ENCODE measurements at regions not wholly inside any gene's neighbourhood (a gene's known extent, or its start where the extent isn't known, plus 50 kb on each side); places are given as distances from the start of the nearest gene placed in this dataset.

GRCh38 chr17:33745047-33745760 lies 452.1 kb upstream of the ASIC2 start:
- H3K4me3 Mint-ChIP-seq, result no peak overlapping the region
- ATAC-seq (ENCODE audit: low read depth in 2 of 2) (no peak), DNase-seq (no peak)
- H3K27me3 Mint-ChIP-seq, result peaks cover 14 to 22% (median 21%) of the 10 kb centered on the region in 3 donors
- no peaks in the 10 kb centered on the region for H3K9me3 Mint-ChIP-seq
- H3K36me3 Mint-ChIP-seq, result no peaks in the 10 kb centered on the region
- H3K4me1 Mint-ChIP-seq, result no peaks in the 10 kb centered on the region
- no peak overlapping the region for H3K27ac Mint-ChIP-seq

- Mint-ChIP-seq H3K4me3 (no peak overlapping the region), H3K4me1 (no peaks in the 10 kb centered on the region), H3K9me3 (peaks cover 0 to 12% (median 0%) of the 10 kb centered on the region in 7 donors), H3K27me3 (peaks cover 24 to 40% (median 27%) of the 10 kb centered on the region in 3 donors), H3K27ac (no peak overlapping the region), H3K36me3 (no peaks in the 10 kb centered on the region)
- DNase-seq (no peak), ATAC-seq (ENCODE audit: low read depth in 2 of 2) (no peak)
Observed at GRCh38 chr17:33749171-33749570, 456.1 kb upstream of the ASIC2 start.

DNA sequence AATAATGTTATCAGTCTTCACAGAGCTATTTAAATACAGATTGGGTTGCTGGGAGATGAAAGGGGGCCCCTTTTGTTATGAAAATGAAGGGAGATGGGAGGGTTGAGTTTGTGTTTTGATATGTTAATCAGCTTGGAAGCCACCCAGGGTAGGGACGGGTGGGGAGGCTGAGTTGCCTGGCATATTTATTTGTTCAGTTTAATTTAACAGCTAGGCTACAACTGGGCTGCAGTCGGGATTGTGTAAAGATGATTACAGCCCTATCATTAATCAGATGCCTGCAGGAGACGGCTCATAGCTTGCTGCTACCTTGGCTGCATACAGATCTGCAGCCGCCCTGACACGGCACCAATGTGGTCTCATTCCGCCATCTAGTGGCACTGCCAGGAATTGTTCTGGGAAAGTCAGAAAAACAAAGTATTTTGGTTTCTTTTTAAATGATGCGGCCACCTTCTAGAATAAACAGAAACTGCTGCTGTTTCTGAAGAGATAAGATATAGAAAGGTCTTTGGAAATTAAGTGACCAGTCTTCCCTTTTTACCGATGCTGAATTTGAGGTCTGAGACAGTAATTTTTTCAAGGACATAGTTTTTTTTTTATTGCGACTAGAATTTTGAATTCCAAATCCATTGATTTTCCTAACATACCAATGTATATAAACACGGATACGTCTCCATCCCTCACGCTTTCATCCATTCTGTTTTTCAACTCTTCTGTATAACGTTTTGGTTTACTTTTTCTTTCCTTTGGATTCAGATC lies 458.0 kb upstream of the ASIC2 start:
- Mint-ChIP-seq H3K4me1 (no peaks in the 10 kb centered on the region), H3K27ac (no peak overlapping the region), H3K9me3 (peaks cover 4 to 28% (median 6%) of the 10 kb centered on the region in 7 donors), H3K36me3 (peaks cover 0 to 12% of the 10 kb centered on the region in 2 donors), H3K27me3 (peaks cover 31 to 36% (median 33%) of the 10 kb centered on the region in 3 donors), H3K4me3 (peak overlapping the region in 2 of 8 donors; percentile 22 to 60)
- DNase-seq, result peak; percentile 25
- no peak for ATAC-seq (ENCODE audit: low read depth in 2 of 2)

DNA sequence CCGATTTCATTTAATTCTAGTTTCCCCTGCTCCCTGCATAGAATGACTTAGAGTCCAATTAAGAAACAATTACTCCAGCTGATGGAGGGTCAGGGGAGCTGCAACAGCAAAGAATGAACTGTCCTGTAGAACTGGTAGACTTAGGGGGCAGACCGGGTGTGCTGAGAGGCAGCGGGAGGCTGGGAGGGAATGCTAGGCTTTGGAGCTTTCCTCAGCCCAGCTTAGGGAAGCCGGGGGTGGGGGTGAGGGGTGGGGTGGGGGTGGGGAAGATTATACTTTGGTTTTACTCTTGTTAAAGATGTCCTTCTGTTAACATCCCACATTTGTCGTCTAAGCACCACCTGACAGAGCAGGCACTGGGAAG lies 458.6 kb upstream of the ASIC2 start:
- Mint-ChIP-seq H3K27ac (no peak overlapping the region), H3K36me3 (peaks cover 0 to 12% of the 10 kb centered on the region in 2 donors), H3K9me3 (peaks cover 4 to 28% (median 6%) of the 10 kb centered on the region in 7 donors), H3K4me3 (peak overlapping the region in 2 of 8 donors; percentile 22 to 60), H3K27me3 (peaks cover 31 to 36% (median 33%) of the 10 kb centered on the region in 3 donors), H3K4me1 (no peaks in the 10 kb centered on the region)
- no peak for DNase-seq
- ATAC-seq (ENCODE audit: low read depth in 2 of 2), result no peak

DNA sequence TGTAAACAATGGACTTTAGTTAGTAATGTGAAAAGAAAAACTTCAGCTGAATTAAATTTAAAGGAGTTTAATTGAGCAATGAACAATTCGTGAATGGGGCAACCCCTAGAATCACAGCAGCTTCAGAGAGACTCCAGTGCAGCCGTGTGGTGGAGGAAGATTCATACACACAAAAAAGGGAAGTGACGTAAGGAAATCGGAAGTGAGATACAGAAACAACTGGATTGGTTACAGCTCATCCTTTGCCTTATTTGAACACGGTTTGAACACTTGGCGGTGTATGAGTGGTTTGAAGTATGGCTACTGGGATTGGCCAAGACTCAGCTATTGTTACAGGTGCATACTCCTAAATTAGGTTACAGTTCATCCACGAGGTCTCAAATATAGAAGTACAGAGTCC lies 460.4 kb upstream of the ASIC2 start:
- peaks cover 4 to 33% (median 6%) of the 10 kb centered on the region in 7 donors for H3K9me3 Mint-ChIP-seq
- ATAC-seq (ENCODE audit: low read depth in 2 of 2) (no peak), DNase-seq (no peak)
- H3K27ac Mint-ChIP-seq, result no peak overlapping the region
- H3K4me1 Mint-ChIP-seq, result no peaks in the 10 kb centered on the region
- peaks cover 29 to 36% (median 33%) of the 10 kb centered on the region in 3 donors for H3K27me3 Mint-ChIP-seq
- no peak overlapping the region for H3K4me3 Mint-ChIP-seq
- peaks cover 0 to 12% of the 10 kb centered on the region in 2 donors for H3K36me3 Mint-ChIP-seq

GRCh38 chr17:33756021-33756420 lies 462.9 kb upstream of the ASIC2 start:
- Mint-ChIP-seq H3K36me3 (peaks cover 0 to 12% of the 10 kb centered on the region in 2 donors), H3K4me1 (no peaks in the 10 kb centered on the region), H3K27me3 (peaks cover 23 to 28% (median 24%) of the 10 kb centered on the region in 3 donors), H3K27ac (no peak overlapping the region), H3K9me3 (peaks cover 4 to 33% (median 6%) of the 10 kb centered on the region in 7 donors), H3K4me3 (no peak overlapping the region)
- ATAC-seq (ENCODE audit: low read depth in 2 of 2) (no peak), DNase-seq (no peak)

DNA sequence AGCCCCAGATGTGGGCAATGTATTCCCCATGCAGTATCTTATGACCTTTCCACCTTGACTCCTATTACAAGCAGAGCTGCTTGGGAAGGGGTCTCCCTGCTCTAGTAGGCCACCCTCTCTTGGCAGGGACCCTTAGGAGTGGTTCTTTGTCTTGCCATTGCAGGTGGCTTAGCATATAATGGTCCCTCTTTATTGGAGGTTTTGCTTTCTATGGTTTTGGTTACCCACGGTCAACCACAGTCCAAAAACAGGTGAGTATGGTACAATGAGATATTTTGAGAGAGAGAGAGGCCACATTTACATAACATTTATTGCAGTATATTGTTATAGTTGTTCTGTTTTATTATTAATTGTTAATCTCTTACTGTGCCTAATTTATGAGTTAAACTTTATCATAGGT lies 472.8 kb upstream of the ASIC2 start:
- peaks cover 0 to 5% (median 0%) of the 10 kb centered on the region in 7 donors for H3K9me3 Mint-ChIP-seq
- no peak for ATAC-seq (ENCODE audit: low read depth in 2 of 2)
- H3K27me3 Mint-ChIP-seq, result peaks cover 6 to 19% (median 9%) of the 10 kb centered on the region in 3 donors
- no peaks in the 10 kb centered on the region for H3K4me1 Mint-ChIP-seq
- no peak for DNase-seq
- no peak overlapping the region for H3K27ac Mint-ChIP-seq
- no peak overlapping the region for H3K4me3 Mint-ChIP-seq
- no peaks in the 10 kb centered on the region for H3K36me3 Mint-ChIP-seq

GRCh38 chr17:33766721-33767120 lies 473.6 kb upstream of the ASIC2 start:
- peaks cover 9 to 18% (median 11%) of the 10 kb centered on the region in 3 donors for H3K27me3 Mint-ChIP-seq
- no peak for ATAC-seq (ENCODE audit: low read depth in 2 of 2)
- no peaks in the 10 kb centered on the region for H3K4me1 Mint-ChIP-seq
- H3K36me3 Mint-ChIP-seq, result no peaks in the 10 kb centered on the region
- no peak overlapping the region for H3K4me3 Mint-ChIP-seq
- H3K27ac Mint-ChIP-seq, result no peak overlapping the region
- H3K9me3 Mint-ChIP-seq, result peaks cover 0 to 5% (median 0%) of the 10 kb centered on the region in 7 donors
- DNase-seq, result no peak

DNA sequence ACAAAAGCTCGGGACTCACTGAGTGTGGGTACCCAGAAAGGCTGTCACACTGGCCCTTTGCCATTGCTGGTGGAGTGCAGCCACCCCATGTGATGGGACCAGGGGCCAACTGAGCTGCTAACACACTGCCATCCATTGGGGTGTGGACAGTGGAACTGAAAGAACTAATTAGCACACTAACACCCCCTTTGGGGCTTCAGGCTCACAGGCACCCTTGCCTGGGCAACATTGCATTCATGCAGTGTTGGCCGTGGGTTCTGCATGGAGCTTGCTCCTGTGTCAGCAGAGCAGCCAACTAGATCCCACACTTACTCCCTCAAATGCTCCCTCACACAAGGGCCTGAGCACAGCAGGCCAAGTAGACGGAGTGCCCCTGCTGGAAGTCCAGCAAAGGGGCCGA lies 476.0 kb upstream of the ASIC2 start:
- no peak for DNase-seq
- Mint-ChIP-seq H3K4me3 (no peak overlapping the region), H3K36me3 (no peaks in the 10 kb centered on the region), H3K4me1 (no peaks in the 10 kb centered on the region), H3K9me3 (peaks cover 0 to 3% (median 0%) of the 10 kb centered on the region in 7 donors), H3K27ac (no peak overlapping the region), H3K27me3 (peaks cover 12 to 15% (median 14%) of the 10 kb centered on the region in 3 donors)
- ATAC-seq (ENCODE audit: low read depth in 2 of 2), result no peak

DNA sequence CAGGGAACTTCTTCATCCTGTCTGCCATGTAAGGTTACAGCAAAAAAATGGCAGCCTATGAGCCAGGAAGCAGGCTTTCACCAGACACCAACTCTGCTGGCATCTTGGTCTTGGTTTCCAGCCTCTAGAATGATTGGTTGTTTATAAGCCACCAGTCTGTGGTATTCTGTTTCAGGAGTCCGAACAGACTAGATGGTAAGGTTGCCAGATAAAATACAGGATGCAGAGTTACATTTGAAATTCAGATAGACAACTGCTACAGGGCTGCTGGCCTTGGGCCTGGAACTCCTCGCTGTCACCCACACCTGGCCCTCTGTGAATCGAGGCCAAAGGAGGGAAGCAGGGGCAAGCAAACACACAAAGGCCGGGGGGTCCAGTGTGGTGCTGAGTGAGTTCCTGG lies 478.8 kb upstream of the CCL2 start:
- no peaks in the 10 kb centered on the region for H3K4me1 Mint-ChIP-seq
- H3K4me3 Mint-ChIP-seq, result no peak overlapping the region
- no peak for ATAC-seq (ENCODE audit: low read depth in 2 of 2)
- peaks cover 13 to 28% (median 20%) of the 10 kb centered on the region in 3 donors for H3K27me3 Mint-ChIP-seq
- peaks cover 0 to 3% (median 0%) of the 10 kb centered on the region in 7 donors for H3K9me3 Mint-ChIP-seq
- no peak overlapping the region for H3K27ac Mint-ChIP-seq
- no peak for DNase-seq
- no peaks in the 10 kb centered on the region for H3K36me3 Mint-ChIP-seq

- Mint-ChIP-seq H3K27ac (no peak overlapping the region), H3K4me3 (no peak overlapping the region), H3K4me1 (no peaks in the 10 kb centered on the region), H3K36me3 (no peaks in the 10 kb centered on the region), H3K9me3 (peaks cover 0 to 3% (median 0%) of the 10 kb centered on the region in 7 donors), H3K27me3 (peaks cover 13 to 30% (median 20%) of the 10 kb centered on the region in 3 donors)
- DNase-seq, result no peak
- no peak for ATAC-seq (ENCODE audit: low read depth in 2 of 2)
Observed at GRCh38 chr17:33776903-33777302, 478.2 kb upstream of the CCL2 start.

DNA sequence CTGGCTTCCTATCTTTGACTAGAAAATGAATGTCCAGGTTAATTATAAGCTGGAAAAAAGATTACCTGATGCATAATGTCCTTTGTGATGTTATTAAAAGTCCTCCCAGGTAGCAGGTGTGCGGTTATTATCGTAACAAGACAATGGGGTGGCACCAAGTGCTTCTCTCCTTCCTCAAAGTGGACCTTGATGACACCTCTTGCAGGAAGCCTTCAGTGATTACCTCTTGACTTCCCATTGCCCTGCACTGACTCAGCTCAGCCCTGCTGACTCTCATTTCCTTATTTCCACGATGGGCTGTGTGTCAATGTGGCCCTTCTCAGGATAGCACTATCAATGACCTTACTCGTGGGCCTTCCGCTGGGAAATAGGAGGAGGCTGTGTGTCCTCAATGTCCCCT lies 477.4 kb upstream of the CCL2 start:
- no peak for DNase-seq
- no peak for ATAC-seq (ENCODE audit: low read depth in 2 of 2)
- no peaks in the 10 kb centered on the region for H3K4me1 Mint-ChIP-seq

DNA sequence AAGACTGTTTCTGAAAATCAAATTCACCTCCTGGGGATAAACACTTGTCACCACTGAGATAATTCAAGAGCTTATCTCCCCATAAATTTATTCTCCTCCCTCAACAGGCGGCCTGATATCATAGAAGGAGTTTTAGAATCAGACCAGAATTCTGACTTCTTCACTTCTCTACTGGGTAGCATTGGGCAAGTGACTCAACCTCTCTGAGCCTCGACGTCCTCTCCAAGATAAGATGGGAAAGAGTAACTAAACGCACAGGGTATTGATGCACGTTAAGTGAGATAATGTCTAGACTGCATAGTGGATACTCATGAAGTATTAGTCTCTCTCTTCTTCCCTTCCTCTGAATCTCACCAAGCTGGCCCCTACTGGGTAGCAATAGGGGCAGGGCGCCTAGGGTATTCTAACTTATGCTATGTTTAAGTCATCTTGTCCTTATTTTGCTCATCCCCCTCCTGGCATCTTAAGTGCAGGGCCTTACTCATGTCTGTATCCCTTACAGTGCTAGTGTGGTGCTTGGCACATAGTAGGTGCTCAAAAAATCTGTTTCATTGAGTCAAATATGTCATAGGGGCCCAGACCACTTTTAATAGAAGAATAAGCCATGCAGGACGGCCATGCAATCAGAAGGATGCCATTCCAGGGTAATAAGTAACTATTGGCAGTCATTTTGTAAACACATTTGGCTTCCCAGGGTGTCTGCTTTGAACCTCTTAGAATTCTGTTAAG lies 476.4 kb upstream of the CCL2 start:
- ATAC-seq (ENCODE audit: low read depth in 2 of 2), result no peak
- no peaks in the 10 kb centered on the region for H3K36me3 Mint-ChIP-seq
- peaks cover 21 to 32% (median 22%) of the 10 kb centered on the region in 3 donors for H3K27me3 Mint-ChIP-seq
- H3K4me1 Mint-ChIP-seq, result no peaks in the 10 kb centered on the region
- no peak for DNase-seq
- H3K9me3 Mint-ChIP-seq, result peaks cover 0 to 3% (median 0%) of the 10 kb centered on the region in 7 donors
- no peak overlapping the region for H3K27ac Mint-ChIP-seq
- no peak overlapping the region for H3K4me3 Mint-ChIP-seq

More for the DNA sequence above, 477.4 kb upstream of the CCL2 start:
- Mint-ChIP-seq H3K27me3 (peaks cover 14 to 32% (median 16%) of the 10 kb centered on the region in 3 donors), H3K36me3 (no peaks in the 10 kb centered on the region), H3K9me3 (peaks cover 0 to 3% (median 0%) of the 10 kb centered on the region in 7 donors), H3K4me3 (no peak overlapping the region), H3K27ac (no peak overlapping the region)
